Immature natural killer cell (primary cell): ENCODE measurements at regions not wholly inside any gene's neighbourhood (a gene's known extent, or its start where the extent isn't known, plus 50 kb on each side); places are given as distances from the start of the nearest gene placed in this dataset.
"Not testable (repeated sequence)": the region's sequence is repeated elsewhere in the genome, so short reads cannot be mapped to it uniquely, and the experiment has no call there.

ENCODE experiments used
- DNase-seq, 3 donors: peaks; one replicate each; pipeline ENCODE4 v3.0.0; 2022; ENCODE audit warnings: mixed read lengths in 1 of 3
- H3K27ac Mint-ChIP-seq, 6 donors: one replicate each; pipeline ENCODE4 v1.8.0; 2020; ENCODE audit warnings: mixed read lengths in 6 of 6, mild to moderate bottlenecking in 5 of 6, inconsistent platforms in 4 of 6, moderate library complexity in 3 of 6
- H3K27me3 Mint-ChIP-seq, 3 donors: one replicate each; pipeline ENCODE4 v1.8.0; 2020 to 2021; ENCODE audit warnings: low read depth in 3 of 3, mild to moderate bottlenecking in 3 of 3, mixed read lengths in 3 of 3, moderate library complexity in 3 of 3, inconsistent platforms in 1 of 3
- H3K36me3 Mint-ChIP-seq, 3 donors: one replicate each; pipeline ENCODE4 v1.8.0; 2020; ENCODE audit warnings: mixed read lengths in 3 of 3, inconsistent platforms in 2 of 3, mild to moderate bottlenecking in 2 of 3
- H3K4me1 Mint-ChIP-seq, 2 donors: one replicate each; pipeline ENCODE4 v1.8.0; 2020; ENCODE audit warnings: inconsistent platforms in 2 of 2, mild to moderate bottlenecking in 2 of 2, mixed read lengths in 2 of 2, moderate library complexity in 1 of 2
- H3K4me3 Mint-ChIP-seq, 5 donors: one replicate each; pipeline ENCODE4 v1.8.0; 2020; ENCODE audit warnings: mild to moderate bottlenecking in 5 of 5, mixed read lengths in 5 of 5, inconsistent platforms in 3 of 5, moderate library complexity in 3 of 5
- H3K9me3 Mint-ChIP-seq, 6 donors: one replicate each; pipeline ENCODE4 v1.8.0; 2020; ENCODE audit warnings: mild to moderate bottlenecking in 6 of 6, mixed read lengths in 6 of 6, inconsistent platforms in 4 of 6, moderate library complexity in 3 of 6

DNA sequence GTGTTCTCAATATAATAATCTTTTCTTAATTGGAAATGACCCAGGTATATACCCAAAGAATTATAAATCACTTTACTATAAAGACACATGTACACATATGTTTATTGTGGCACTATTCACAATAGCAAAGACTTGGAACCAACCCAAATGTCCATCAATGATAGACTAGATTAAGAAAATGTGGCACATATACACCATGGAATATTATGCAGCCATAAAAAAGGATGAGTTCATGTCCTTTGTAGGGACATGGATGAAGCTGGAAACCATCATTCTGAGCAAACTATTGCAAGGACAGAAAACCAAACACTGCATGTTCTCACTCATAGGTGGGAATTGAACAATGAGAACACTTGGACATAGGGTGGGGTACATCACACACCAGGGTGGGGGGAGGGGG is 56.8 kb downstream of the SCGB2B2 start:
- DNase-seq, H3K4me3 Mint-ChIP-seq, H3K27ac Mint-ChIP-seq, H3K27me3 Mint-ChIP-seq, H3K4me1 Mint-ChIP-seq: not testable (repeated sequence)
- Mint-ChIP-seq H3K36me3 (peaks cover 0 to 20% (median 4%) of the 10 kb centered on the region in 3 donors), H3K9me3 (peaks cover 7 to 61% (median 26%) of the 10 kb centered on the region in 6 donors)

DNA sequence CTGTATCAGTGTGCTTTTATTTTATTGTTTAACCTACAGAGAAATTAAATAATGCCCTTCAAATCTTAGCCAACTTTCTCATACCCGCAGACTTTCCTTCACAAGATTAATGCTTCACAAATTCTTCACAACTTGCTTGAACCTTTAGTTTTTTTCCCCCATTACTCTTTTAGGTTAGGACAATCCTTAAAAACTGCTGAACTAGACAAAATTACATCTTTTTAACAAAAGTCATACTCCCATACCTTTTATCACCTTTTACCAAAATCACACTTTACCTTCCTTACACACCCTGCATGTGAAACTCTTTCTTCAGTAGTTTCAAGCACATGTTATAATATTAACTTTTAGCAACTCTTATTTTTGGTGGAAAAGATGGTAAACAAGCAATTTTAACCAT is 58.5 kb downstream of the SCGB2B2 start:
- Mint-ChIP-seq H3K9me3 (peaks cover 24 to 66% (median 38%) of the 10 kb centered on the region in 6 donors), H3K27ac (no peak overlapping the region), H3K27me3 (peaks cover 0 to 3% (median 2%) of the 10 kb centered on the region in 3 donors), H3K36me3 (peaks cover 3 to 21% (median 12%) of the 10 kb centered on the region in 3 donors), H3K4me3 (no peak overlapping the region), H3K4me1 (no peaks in the 10 kb centered on the region)
- no peak for DNase-seq

- not testable (repeated sequence) for H3K27ac Mint-ChIP-seq, DNase-seq, H3K4me3 Mint-ChIP-seq, H3K4me1 Mint-ChIP-seq, H3K27me3 Mint-ChIP-seq
- Mint-ChIP-seq H3K9me3 (peaks cover 28 to 68% (median 40%) of the 10 kb centered on the region in 6 donors), H3K36me3 (peaks cover 3 to 19% (median 13%) of the 10 kb centered on the region in 3 donors)
Observed at GRCh38 chr19:34617996-34618395, 59.0 kb downstream of the SCGB2B2 start.

- no peak overlapping the region for H3K27ac Mint-ChIP-seq
- no peak for DNase-seq
- H3K4me3 Mint-ChIP-seq = no peak overlapping the region
- peaks cover 1 to 9% (median 1%) of the 10 kb centered on the region in 3 donors for H3K27me3 Mint-ChIP-seq
- H3K4me1 Mint-ChIP-seq = peaks cover 2 to 7% of the 10 kb centered on the region in 2 donors
- H3K36me3 Mint-ChIP-seq = peaks cover 0 to 3% (median 0%) of the 10 kb centered on the region in 3 donors
- peaks cover 0 to 19% (median 12%) of the 10 kb centered on the region in 6 donors for H3K9me3 Mint-ChIP-seq
Observed at GRCh38 chr19:34603003-34603402, 74.0 kb downstream of the SCGB2B2 start.

GRCh38 chr19:34601071-34601470 is 75.9 kb downstream of the SCGB2B2 start:
- H3K9me3 Mint-ChIP-seq = peaks cover 0 to 11% (median 8%) of the 10 kb centered on the region in 6 donors
- H3K4me3 Mint-ChIP-seq = no peak overlapping the region
- H3K4me1 Mint-ChIP-seq = peaks cover 2 to 7% of the 10 kb centered on the region in 2 donors
- H3K27me3 Mint-ChIP-seq = peaks cover 0 to 6% (median 1%) of the 10 kb centered on the region in 3 donors
- H3K27ac Mint-ChIP-seq = no peak overlapping the region
- no peak for DNase-seq
- peaks cover 0 to 3% (median 0%) of the 10 kb centered on the region in 3 donors for H3K36me3 Mint-ChIP-seq

DNA sequence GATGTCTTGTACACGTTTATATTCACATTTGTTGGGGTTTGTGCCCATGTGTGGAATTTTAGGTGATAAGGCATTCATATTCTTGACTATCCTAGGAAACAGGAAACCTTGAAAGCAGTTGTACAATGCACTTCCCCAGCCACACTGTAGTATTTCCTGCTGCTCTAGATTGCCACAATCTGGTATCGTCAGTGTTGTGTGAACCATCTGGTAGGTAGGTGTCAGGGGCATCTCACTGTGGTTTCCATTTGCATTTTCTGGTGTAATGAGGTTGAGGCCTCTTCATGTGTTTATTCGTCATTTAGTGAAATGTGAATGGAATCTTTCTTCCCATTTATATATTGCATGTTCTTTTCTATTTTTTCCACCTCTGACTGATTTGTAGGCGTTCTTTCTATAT is 76.6 kb downstream of the SCGB2B2 start:
- Mint-ChIP-seq H3K4me3 (peak overlapping the region in 1 of 5 donors; percentile 6), H3K27ac (no peak overlapping the region), H3K36me3 (peaks cover 0 to 3% (median 0%) of the 10 kb centered on the region in 3 donors), H3K9me3 (peaks cover 0 to 11% (median 8%) of the 10 kb centered on the region in 6 donors), H3K27me3 (peaks cover 0 to 6% (median 1%) of the 10 kb centered on the region in 3 donors), H3K4me1 (peaks cover 2 to 7% of the 10 kb centered on the region in 2 donors)
- DNase-seq = no peak

DNA sequence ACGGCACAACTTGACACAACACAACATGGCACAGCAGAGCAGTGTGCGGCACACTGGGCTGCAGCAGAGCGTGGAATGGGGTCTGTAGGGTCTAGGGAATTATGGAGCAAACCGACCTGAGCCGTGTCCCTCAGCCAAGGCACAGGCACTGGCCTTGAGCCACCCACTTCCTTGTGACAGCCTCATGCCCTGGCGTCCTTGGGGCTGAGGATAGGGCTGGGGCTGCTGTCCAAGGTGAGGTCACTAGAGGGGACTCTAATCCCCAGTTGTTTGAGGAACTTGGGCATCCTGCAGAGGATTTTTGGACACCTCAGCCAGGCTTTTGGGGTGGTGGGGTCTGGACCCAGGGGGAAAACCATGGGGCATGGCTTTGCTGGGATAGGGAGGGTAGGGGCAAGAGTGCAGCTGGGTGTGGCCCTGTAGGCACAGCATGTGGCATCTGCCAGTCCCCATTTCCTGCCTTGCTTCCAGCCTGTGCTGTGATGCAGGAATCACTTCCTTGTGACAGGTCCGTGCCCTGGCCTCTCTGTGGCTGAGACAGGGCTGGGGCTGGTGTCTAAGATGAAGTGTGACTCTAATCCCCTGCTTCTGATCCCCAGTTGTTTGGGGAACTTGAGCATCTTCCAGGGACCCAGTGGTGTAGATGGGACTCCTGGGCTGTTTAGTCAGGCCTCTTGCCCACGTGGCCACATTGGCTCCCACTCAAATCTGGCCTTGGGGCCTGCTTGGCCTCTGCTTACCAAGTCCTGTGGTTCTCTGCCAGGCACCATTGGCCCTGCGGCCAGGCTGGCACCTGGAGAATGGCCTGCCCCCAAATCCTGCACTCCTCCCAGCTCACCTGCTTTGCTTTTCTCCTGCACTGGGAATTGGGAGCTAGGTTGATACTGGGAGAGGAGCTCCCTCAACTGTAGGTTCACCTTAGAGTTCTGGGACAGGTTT is 78.5 kb downstream of the SCGB2B2 start:
- H3K27me3 Mint-ChIP-seq = peaks cover 0 to 4% (median 2%) of the 10 kb centered on the region in 3 donors
- peaks cover 0 to 9% (median 0%) of the 10 kb centered on the region in 6 donors for H3K9me3 Mint-ChIP-seq
- H3K4me3 Mint-ChIP-seq = no peak overlapping the region
- no peaks in the 10 kb centered on the region for H3K36me3 Mint-ChIP-seq
- H3K4me1 Mint-ChIP-seq = peaks cover 2 to 7% of the 10 kb centered on the region in 2 donors
- no peak overlapping the region for H3K27ac Mint-ChIP-seq
- DNase-seq = no peak

DNA sequence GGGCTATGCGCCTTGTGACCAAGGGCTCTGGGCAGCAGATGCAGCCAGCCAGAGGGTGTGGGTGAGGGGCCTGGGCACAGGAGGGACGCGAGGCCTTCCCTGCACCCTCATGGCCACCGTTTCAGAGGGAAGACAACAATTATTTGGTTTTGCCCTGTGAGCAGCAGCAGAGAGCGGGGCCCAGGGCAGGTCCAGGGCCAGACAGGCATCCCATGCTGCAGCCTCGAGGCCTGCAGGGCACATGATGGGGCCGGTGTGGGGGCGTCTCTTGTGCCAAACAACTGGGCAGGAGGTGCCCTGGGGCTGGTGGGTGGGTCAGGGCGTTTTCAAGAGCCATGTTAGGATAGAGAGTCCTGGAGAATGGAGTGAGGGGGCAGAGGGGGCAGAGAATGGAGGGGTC is 79.4 kb downstream of the SCGB2B2 start:
- Mint-ChIP-seq H3K4me3 (no peak overlapping the region), H3K36me3 (no peaks in the 10 kb centered on the region), H3K4me1 (peaks cover 2 to 7% of the 10 kb centered on the region in 2 donors), H3K9me3 (peaks cover 0 to 4% (median 0%) of the 10 kb centered on the region in 6 donors), H3K27ac (no peak overlapping the region), H3K27me3 (peaks cover 2 to 4% (median 2%) of the 10 kb centered on the region in 3 donors)
- no peak for DNase-seq

GRCh38 chr19:34596989-34597388 is 80.0 kb downstream of the SCGB2B2 start:
- DNase-seq = no peak
- Mint-ChIP-seq H3K36me3 (no peaks in the 10 kb centered on the region), H3K4me3 (no peak overlapping the region), H3K27me3 (peaks cover 2 to 4% (median 2%) of the 10 kb centered on the region in 3 donors), H3K4me1 (peaks cover 2 to 7% of the 10 kb centered on the region in 2 donors), H3K9me3 (peaks cover 0 to 4% (median 0%) of the 10 kb centered on the region in 6 donors), H3K27ac (no peak overlapping the region)

DNA sequence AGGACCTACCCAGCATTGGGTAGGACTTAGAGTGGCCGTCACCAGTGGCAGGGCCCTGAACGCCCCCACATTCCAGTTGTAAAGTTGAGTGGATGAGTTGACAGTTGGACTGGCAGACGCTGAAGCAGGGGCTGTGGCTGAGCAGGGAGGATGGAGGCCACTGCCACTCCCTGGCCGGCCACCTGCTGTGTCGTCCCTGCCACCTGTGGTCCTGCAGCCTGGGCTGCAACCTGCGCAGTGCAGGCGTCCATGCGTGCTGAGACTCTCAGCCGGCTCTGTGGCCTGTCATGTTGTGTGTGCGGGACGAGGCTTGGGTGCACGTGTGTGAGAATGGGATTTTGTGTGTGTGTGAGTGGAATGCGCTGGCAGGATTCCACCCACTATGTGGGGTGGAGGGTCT is 80.8 kb downstream of the SCGB2B2 start:
- no peak for DNase-seq
- Mint-ChIP-seq H3K9me3 (peaks cover 0 to 4% (median 0%) of the 10 kb centered on the region in 6 donors), H3K4me1 (peaks cover 2 to 7% of the 10 kb centered on the region in 2 donors), H3K27ac (no peak overlapping the region), H3K36me3 (no peaks in the 10 kb centered on the region), H3K27me3 (peaks cover 2 to 4% (median 2%) of the 10 kb centered on the region in 3 donors), H3K4me3 (no peak overlapping the region)

DNA sequence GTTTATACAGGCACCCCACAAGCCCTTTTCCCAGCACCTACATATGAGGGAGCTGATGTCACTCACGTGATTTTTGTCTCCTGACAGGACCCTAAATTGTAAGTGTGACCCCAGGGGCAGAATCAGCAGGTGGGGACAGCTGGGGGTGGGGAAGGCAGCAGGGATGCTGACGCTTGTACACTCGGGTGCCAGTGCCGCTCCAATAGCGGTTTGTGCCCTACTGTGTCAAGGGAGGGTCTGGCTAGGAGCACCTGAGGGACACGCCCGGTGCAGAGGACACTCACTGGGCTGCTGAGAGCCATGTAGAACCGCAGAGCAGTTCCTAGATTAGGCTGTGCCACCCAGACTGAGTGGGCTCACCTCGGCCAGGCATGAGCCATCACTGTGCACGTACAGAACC is 81.3 kb downstream of the SCGB2B2 start:
- Mint-ChIP-seq H3K9me3 (peaks cover 0 to 4% (median 0%) of the 10 kb centered on the region in 6 donors), H3K4me1 (peaks cover 2 to 6% of the 10 kb centered on the region in 2 donors), H3K36me3 (no peaks in the 10 kb centered on the region), H3K27ac (no peak overlapping the region), H3K27me3 (peaks cover 2 to 4% (median 2%) of the 10 kb centered on the region in 3 donors), H3K4me3 (no peak overlapping the region)
- no peak for DNase-seq

DNA sequence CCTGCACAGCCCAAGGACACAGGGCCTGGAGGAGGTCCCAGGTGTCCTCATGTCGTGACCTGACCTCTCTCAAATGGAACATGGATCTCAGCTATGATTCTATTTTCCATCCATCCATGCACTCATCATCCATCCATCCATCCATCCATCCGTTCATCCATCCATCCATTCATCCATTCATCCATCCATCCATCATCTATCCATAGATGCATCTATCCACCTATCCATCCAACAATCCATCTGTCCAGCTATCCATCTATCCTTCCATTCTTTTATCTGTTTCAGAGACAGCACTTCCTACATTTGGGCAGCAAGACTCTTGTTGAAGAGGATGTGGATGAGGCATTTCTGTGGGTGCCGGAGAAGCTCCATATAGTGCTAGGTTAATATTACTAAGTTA is 86.7 kb downstream of the SCGB2B2 start:
- no peak for DNase-seq
- no peak overlapping the region for H3K27ac Mint-ChIP-seq
- H3K36me3 Mint-ChIP-seq = peaks cover 0 to 7% (median 0%) of the 10 kb centered on the region in 3 donors
- H3K4me1 Mint-ChIP-seq = no peaks in the 10 kb centered on the region
- no peak overlapping the region for H3K4me3 Mint-ChIP-seq
- peaks cover 0 to 8% (median 2%) of the 10 kb centered on the region in 6 donors for H3K9me3 Mint-ChIP-seq
- peaks cover 2 to 4% (median 2%) of the 10 kb centered on the region in 3 donors for H3K27me3 Mint-ChIP-seq

GRCh38 chr19:34589730-34590129 is 87.2 kb downstream of the SCGB2B2 start:
- no peak for DNase-seq

DNA sequence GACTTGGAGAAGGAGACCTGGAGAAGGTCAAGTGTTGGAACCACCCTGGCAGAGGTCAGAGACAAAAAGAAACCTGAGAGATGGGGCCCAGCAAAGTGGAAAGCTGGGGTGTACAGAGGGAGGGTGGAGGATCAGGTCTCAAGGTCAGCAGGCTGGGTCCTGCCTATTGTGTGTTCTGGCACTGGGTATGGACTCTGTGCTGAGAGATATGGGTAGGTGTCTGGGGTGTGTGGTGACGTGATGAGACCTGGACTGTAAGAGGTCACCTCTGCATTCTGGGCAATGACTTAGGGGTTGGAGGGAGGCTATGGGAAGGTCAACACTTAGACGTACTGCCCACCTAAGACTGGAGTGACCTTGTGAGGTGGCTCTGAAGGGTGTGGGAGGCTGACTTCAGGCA is 88.1 kb downstream of the SCGB2B2 start:
- DNase-seq = no peak
- Mint-ChIP-seq H3K27me3 (peaks cover 2 to 4% (median 2%) of the 10 kb centered on the region in 3 donors), H3K4me3 (no peak overlapping the region), H3K9me3 (peaks cover 0 to 7% (median 3%) of the 10 kb centered on the region in 6 donors), H3K4me1 (no peaks in the 10 kb centered on the region), H3K36me3 (peaks cover 0 to 7% (median 0%) of the 10 kb centered on the region in 3 donors), H3K27ac (no peak overlapping the region)

More at GRCh38 chr19:34589730-34590129, 87.2 kb downstream of the SCGB2B2 start:
- Mint-ChIP-seq H3K4me3 (no peak overlapping the region), H3K27me3 (peaks cover 2% of the 10 kb centered on the region in 3 donors), H3K9me3 (peaks cover 0 to 5% (median 2%) of the 10 kb centered on the region in 6 donors), H3K36me3 (peaks cover 0 to 7% (median 0%) of the 10 kb centered on the region in 3 donors), H3K4me1 (no peaks in the 10 kb centered on the region), H3K27ac (no peak overlapping the region)
